ENCODE measurements at regions not wholly inside any gene's neighbourhood (a gene's known extent, or its start where the extent isn't known, plus 50 kb on each side); places are given as distances from the start of the nearest gene placed in this dataset.

DNA sequence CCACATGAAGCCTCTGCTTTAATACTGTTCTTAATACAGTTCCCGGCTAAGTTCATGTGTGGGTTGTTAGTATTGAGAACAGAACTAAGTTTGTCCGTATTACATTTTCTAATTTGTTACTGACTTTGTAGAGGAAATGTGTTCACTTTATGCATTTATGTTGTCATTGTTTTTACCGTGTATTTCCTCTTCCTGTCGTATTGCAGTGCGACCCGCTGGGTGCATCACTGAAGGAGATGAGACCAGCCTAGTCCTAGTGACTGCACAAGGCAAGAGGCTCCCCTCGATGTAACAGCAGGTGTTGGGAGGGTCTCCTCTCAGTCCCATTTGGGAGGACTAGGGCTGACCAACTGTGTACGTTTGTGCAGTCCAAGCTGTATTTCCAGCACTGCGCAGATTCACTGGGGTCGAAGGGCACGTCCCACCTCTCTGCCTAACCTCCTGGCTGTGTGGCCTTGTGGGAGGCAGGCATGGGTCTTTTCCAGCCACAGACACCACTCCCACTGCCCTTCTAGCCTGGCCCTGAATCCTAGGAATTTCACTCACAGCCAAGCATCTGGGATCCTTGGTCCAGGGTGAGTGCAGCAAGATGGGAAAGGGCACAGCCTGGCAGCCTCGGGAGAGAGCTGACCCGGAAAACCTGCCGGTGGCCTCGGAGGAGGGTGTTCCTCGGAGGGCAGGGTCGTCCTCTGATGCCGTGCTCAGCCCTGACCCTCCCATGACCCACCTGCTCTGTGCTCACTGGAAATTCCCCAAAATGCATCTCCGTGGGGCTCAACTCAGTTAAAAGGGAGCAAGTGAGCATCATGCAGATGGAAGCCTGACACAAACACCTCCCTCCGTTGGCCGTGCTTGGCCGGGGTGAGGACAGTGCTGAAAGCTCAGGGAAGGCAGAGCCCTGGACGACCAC lies 63.9 kb upstream of the FAM20C start:
- TF ChIP-seq TFCP2L1 (CRISPR knock-in tag; IDR thresholded peaks at IDR 0.05) (no peak), E2F6 (IDR thresholded peaks at IDR 0.05; ENCODE audit: borderline replicate concordance, low read depth) (no peak), RNF2 (IDR thresholded peaks at IDR 0.05; ENCODE audit: borderline replicate concordance, low read depth) (no peak), CTCF (IDR thresholded peaks at IDR 0.05) (no peak), HDAC2 (IDR thresholded peaks at IDR 0.05) (no peak), REST (IDR thresholded peaks at IDR 0.05) (no peak), KDM5A (IDR thresholded peaks at IDR 0.05) (no peak), RAD21 (conservative IDR thresholded peaks at IDR 0.05 in 1 of 2, IDR thresholded peaks at IDR 0.05 in 1 of 2) (no peak), POLR2A (IDR thresholded peaks at IDR 0.05; ENCODE audit: low read length) (no peak), ESRRA (IDR thresholded peaks at IDR 0.05; ENCODE audit: borderline replicate concordance, low read length) (no peak)
